Hepatic stellate cell (primary cell): ENCODE measurements at regions not wholly inside any gene's neighbourhood (a gene's known extent, or its start where the extent isn't known, plus 50 kb on each side); places are given as distances from the start of the nearest gene placed in this dataset.
"Not testable (repeated sequence)": the region's sequence is repeated elsewhere in the genome, so short reads cannot be mapped to it uniquely, and the experiment has no call there.

Experiments used
- DNase-seq: peaks from one replicate; pipeline ENCODE4 v3.0.0; 2011; ENCODE audit warnings: low spot score

- no peak for DNase-seq
Measured at GRCh38 chr5:174491265-174491664, 233.1 kb upstream of the MSX2 start.

- no peak for DNase-seq
Measured at GRCh38 chr5:174491761-174492350, 232.5 kb upstream of the MSX2 start.

- DNase-seq = no peak
Measured at GRCh38 chr5:174493530-174493929, 230.9 kb upstream of the MSX2 start.

- DNase-seq = not testable (repeated sequence)
Measured at GRCh38 chr5:174497939-174498338, 226.4 kb upstream of the MSX2 start.

- not testable (repeated sequence) for DNase-seq
Measured at GRCh38 chr5:174498575-174498974, 225.8 kb upstream of the MSX2 start.

- no peak for DNase-seq
Measured at GRCh38 chr5:174500636-174501035, 223.7 kb upstream of the MSX2 start.

- no peak for DNase-seq
Measured at GRCh38 chr5:174501461-174502069, 222.8 kb upstream of the MSX2 start.

- no peak for DNase-seq
Measured at GRCh38 chr5:174503086-174503460, 221.3 kb upstream of the MSX2 start.

- no peak for DNase-seq
Measured at GRCh38 chr5:174503461-174504265, 220.7 kb upstream of the MSX2 start.

DNA sequence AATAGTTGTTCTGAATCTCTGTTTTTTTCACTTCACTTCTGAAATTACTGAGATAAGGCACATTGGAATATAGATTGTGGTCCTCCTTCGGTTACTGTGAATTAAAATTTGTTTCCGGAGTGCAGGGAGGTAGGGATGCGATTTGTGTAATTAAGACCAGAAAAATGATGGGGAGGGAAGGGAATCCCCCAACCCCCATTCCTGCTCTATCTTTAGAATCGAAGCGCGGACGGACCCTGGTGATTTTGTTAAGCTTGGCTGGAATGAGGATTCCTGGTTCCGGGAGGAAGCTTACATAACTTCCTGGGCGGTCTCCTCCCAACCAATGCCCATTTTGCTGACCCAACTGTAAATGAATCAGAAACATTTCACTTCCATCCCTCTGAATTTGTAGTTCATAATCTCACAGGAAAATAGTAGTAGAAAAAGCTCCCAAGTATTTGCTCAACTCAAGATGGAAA lies 220.1 kb upstream of the MSX2 start:
- DNase-seq = no peak

- no peak for DNase-seq
Measured at GRCh38 chr5:174505621-174506020, 218.8 kb upstream of the MSX2 start.

- not testable (repeated sequence) for DNase-seq
Measured at GRCh38 chr5:174510782-174511453, 213.5 kb upstream of the MSX2 start.

DNA sequence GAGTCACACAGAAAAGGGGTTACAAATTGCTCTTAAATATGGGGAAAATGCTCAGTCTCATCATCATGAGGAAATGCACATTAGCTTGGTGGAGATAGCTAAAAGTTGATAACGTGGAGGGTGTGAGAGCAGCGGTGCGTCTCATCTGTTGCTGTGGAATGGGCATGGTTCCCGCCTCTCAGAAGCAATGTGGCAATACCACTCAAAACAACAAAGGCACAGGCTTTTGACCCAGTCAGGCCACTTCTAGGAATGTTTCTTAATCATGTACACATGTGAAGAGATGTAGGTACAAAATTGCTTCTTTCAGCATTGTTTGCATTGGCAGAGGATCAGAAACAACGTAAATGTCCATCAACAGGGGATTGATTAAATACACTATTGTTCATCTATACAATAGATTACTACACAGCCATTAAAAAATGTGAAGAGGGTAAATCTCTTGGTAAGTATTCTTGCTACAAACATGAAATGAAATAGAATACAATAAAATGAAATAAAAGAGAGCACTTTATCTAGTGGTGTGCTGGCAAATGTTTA lies 212.6 kb upstream of the MSX2 start:
- DNase-seq = no peak

DNA sequence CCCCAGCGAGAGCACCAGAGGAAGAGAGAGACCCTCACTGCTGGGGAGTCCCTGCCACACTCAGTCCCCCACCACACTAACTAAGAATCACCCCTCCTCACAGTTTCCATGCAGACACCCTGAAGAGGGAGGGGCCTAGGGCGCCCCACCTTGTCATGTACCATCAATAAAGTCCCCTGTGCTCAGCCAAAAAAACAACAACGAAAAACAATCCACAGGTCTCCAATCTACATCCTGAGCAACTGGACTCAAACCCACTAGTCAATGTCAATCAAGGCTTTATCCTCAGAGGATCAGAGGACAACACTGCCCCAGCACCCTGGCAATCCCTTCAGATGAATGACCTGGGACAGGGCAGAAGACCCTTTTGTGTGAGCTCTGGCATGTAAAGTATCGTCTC lies 210.1 kb upstream of the MSX2 start:
- DNase-seq = no peak

DNA sequence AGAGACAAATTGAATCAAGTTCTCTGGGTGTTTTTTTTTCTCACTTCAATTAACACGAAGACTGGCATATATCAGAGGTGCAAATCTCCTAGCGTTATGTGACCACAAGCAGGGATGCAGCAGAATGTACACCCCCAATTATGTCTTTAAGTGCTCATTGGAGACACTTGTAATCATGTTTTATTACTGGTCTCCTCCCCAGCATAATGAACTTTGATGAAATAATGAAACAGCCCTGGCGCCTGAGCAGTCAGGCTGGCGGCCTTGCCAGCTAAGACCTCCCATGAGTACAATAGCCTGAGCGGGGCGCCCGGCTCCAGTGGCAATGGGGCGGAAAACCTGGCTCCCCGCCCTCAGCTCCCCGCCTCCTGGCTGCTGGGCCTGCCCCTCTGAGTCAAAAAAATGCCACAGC lies 209.4 kb upstream of the MSX2 start:
- DNase-seq = no peak

GRCh38 chr5:174516741-174517140 lies 207.6 kb upstream of the MSX2 start:
- no peak for DNase-seq

DNA sequence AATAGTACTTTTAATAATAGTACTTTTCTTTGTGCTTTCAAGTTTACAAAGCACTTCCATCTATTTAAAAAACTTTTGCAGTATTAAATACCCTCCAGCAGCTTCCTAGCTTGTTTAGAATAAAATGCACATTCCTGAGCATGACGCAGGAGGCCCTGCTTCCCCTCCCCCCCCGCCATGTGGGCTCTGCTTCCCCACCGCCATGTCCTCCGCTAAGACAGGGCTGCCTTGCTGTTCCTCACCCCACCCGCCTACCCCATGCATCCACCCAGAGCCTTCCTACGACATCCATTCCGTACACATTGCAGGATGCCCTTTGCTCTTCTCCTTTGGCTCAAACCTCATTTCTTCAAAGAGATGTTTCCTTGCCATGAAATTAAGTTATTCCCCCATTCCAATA lies 205.9 kb upstream of the MSX2 start:
- no peak for DNase-seq

- no peak for DNase-seq
Measured at GRCh38 chr5:174520420-174521396, 203.7 kb upstream of the MSX2 start.

DNA sequence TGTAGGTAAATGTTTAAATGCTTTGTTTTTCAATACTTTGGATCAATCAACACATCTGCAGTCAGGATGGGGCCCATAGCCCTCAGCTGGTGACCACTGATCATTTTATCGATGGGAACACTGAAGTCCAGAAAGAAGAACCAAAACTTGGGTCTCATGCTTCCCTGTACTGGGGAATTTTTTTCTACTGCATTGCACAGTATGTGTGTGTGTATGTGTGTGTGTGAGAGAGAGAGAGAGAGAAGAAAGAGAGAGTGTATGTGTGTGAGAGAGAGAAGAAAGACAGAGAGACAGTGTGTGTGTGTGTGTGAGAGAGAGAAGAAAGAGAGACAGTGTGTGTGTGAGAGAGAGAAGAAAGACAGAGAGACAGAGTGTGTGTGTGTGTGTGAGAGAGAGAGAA lies 202.9 kb upstream of the MSX2 start:
- no peak for DNase-seq

DNA sequence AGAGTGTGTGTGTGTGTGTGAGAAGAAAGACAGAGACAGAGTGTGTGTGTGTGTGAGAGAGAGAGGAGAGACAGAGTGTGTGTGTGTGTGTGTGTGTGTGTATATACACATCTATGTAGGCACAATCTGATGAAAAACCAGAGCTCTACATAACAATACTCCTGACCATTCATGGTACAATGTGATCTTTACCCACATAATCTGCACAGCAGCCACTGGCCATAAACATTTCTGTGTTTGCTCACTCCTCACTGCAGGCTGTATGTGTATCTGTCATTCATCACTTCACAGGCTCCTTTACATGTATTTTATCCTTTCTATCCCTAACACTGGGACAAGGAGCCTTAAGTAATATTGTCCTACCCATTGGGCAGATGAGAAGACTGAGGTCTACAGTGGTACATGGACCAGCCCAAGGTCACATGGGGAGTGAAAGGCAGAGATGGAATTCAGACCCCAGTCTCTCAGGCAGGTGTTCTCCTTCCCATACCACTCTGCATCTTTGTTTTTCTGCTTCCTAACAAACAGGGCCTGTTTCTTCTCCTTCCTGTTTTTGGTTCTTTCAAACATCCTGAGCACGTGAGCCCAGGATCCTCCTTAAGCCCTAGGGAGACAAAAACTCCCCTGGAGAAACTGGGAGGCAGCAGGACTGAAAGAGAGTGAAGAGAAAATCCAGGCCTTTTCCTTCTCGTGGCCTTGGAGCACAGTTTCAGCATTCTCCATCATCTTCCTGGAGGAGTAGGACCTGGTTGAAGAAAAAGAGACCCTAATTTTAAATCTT lies 201.7 kb upstream of the MSX2 start:
- DNase-seq = no peak
